ENCODE measurements at regions not wholly inside any gene's neighbourhood (a gene's known extent, or its start where the extent isn't known, plus 50 kb on each side); places are given as distances from the start of the nearest gene placed in this dataset.
A peak's percentile ranks its signal among the peaks of the same experiment; 100 is the strongest.

DNA sequence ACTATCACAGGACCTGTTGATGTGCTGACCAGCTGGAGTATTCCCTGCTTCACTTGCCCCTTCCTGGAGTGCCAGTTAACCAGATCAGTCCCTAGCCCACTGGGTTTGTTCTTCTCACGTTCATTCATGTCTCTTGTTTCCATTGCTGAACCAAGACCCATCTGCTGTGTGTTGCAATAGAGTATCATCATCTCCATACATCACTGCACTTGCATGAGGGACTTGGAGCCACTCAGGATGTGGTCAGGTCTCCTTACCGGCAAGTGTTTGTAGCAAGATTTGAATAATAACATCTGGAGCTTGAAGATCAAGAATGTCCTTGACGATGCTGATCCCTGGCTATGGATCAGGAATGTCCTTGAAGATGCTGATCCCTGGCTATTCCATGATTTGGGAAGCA lies 358.6 kb downstream of the IRX1 start:
- CTCF ChIA-PET, result interaction anchor here (0.6 kb wide), 1 partner anchor 523 kb away, joined by 3 read pairs; no protein-coding TSS in a partner anchor
- POLR2A ChIA-PET, result no interaction called here
- Histone ChIP-seq H3K9me3 (ENCODE audit: control insufficient read depth, insufficient read depth, low read depth, low read length) (no peaks in the 10 kb centered on the region), H3K4me3 (ENCODE audit: low read depth, low read length) (no peak overlapping the region), H3K4me1 (ENCODE audit: control insufficient read depth, insufficient read depth, low read length) (no peaks in the 10 kb centered on the region), H3K36me3 (ENCODE audit: control insufficient read depth in 2 of 2, insufficient read depth in 1 of 2, low read length in 2 of 2) (no peaks in the 10 kb centered on the region), H3K27ac (ENCODE audit: extremely low read depth, low read depth, low read length) (no peak overlapping the region)
- TF ChIP-seq GLI2 (tag by site-specific recombination; IDR thresholded peaks at IDR 0.05; ENCODE audit: borderline replicate concordance, low read depth) (no peak), ZNF561 (tag by site-specific recombination; IDR thresholded peaks at IDR 0.05; ENCODE audit: borderline replicate concordance) (no peak), ZBTB7A (tag by site-specific recombination; IDR thresholded peaks at IDR 0.05; ENCODE audit: low read depth) (no peak), ZNF140 (tag by site-specific recombination; IDR thresholded peaks at IDR 0.05) (no peak), ZNF510 (tag by site-specific recombination; IDR thresholded peaks at IDR 0.05; ENCODE audit: insufficient replicate concordance) (no peak), ZNF169 (tag by site-specific recombination; IDR thresholded peaks at IDR 0.05) (no peak), ZNF747 (tag by site-specific recombination; IDR thresholded peaks at IDR 0.05) (no peak), KLF1 (tag by site-specific recombination; IDR thresholded peaks at IDR 0.05) (no peak), WT1 (tag by site-specific recombination; IDR thresholded peaks at IDR 0.05) (no peak), ZSCAN23 (tag by site-specific recombination; IDR thresholded peaks at IDR 0.05) (no peak)
- TF ChIP-seq, protein P1, sequence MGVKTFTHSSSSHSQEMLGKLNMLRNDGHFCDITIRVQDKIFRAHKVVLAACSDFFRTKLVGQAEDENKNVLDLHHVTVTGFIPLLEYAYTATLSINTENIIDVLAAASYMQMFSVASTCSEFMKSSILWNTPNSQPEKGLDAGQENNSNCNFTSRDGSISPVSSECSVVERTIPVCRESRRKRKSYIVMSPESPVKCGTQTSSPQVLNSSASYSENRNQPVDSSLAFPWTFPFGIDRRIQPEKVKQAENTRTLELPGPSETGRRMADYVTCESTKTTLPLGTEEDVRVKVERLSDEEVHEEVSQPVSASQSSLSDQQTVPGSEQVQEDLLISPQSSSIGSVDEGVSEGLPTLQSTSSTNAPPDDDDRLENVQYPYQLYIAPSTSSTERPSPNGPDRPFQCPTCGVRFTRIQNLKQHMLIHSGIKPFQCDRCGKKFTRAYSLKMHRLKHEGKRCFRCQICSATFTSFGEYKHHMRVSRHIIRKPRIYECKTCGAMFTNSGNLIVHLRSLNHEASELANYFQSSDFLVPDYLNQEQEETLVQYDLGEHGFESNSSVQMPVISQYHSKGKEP (tag by site-specific recombination; IDR thresholded peaks at IDR 0.05), result no peak

DNA sequence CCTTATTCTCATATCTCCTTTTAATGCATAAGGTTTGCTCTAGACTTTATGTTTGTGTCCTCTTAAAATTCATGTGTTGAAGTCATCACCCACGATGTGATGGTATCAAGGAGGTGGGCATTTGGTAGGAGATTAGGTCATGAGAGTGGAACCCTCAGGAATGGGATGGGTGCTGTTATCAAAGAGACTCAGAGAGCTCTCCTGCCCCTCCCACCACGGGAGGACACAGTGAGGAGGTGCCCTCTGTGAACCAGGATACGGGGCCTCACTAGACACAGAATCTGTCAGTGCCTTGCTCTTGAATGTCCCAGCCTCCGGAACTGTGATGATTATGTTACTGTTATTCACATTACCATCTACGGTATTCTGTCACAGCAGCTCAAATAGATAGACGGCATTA lies 359.0 kb downstream of the IRX1 start:
- CTCF ChIA-PET, result interaction anchor here (0.6 kb wide), 1 partner anchor 524 kb away, joined by 3 read pairs; no protein-coding TSS in a partner anchor
- no peak for TF ChIP-seq ZSCAN30 (tag by site-specific recombination; IDR thresholded peaks at IDR 0.05)
- no peak for TF ChIP-seq ZNF366 (tag by site-specific recombination; conservative IDR thresholded peaks at IDR 0.05)
- TF ChIP-seq ZNF157 (tag by site-specific recombination; IDR thresholded peaks at IDR 0.05), result no peak
- Histone ChIP-seq H3K36me3 (ENCODE audit: control insufficient read depth in 2 of 2, insufficient read depth in 1 of 2, low read length in 2 of 2) (no peaks in the 10 kb centered on the region), H3K4me1 (ENCODE audit: control insufficient read depth, insufficient read depth, low read length) (no peaks in the 10 kb centered on the region), H3K9me3 (ENCODE audit: control insufficient read depth, insufficient read depth, low read depth, low read length) (no peaks in the 10 kb centered on the region), H3K27ac (ENCODE audit: extremely low read depth, low read depth, low read length) (no peak overlapping the region), H3K4me3 (ENCODE audit: low read depth, low read length) (no peak overlapping the region)
- POLR2A ChIA-PET, result no interaction called here

DNA sequence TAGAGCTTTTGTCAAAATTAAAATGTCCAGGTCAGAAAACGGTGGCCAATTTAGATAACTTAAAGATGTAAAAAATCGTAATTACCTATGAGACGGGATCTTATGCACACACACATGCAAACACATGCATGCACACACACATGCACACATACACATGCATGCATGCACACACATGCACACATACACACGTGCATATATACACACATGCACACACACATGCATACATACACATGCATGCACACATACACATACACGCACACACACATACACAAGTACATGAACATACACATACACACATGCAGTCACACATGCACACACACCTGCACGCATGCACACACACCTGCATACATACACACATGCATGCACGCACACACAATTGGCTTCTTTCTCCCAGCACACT lies 362.0 kb downstream of the IRX1 start:
- no peak overlapping the region for H3K4me3 ChIP-seq (ENCODE audit: low read depth, low read length)
- H3K4me1 ChIP-seq (ENCODE audit: control insufficient read depth, insufficient read depth, low read length), result no peaks in the 10 kb centered on the region
- H3K9me3 ChIP-seq (ENCODE audit: control insufficient read depth, insufficient read depth, low read depth, low read length), result no peaks in the 10 kb centered on the region
- H3K36me3 ChIP-seq (ENCODE audit: control insufficient read depth in 2 of 2, insufficient read depth in 1 of 2, low read length in 2 of 2), result no peaks in the 10 kb centered on the region
- ChIA-PET CTCF (no interaction called here), POLR2A (no interaction called here)
- TF ChIP-seq, protein P2, sequence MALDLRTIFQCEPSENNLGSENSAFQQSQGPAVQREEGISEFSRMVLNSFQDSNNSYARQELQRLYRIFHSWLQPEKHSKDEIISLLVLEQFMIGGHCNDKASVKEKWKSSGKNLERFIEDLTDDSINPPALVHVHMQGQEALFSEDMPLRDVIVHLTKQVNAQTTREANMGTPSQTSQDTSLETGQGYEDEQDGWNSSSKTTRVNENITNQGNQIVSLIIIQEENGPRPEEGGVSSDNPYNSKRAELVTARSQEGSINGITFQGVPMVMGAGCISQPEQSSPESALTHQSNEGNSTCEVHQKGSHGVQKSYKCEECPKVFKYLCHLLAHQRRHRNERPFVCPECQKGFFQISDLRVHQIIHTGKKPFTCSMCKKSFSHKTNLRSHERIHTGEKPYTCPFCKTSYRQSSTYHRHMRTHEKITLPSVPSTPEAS (tag by site-specific recombination; IDR thresholded peaks at IDR 0.05), result 0 out of 2 replicates have a peak, but pooled peaks have one; percentile 13
- TF ChIP-seq ZNF175 (tag by site-specific recombination; IDR thresholded peaks at IDR 0.05) (no peak), ZBTB7A (tag by site-specific recombination; IDR thresholded peaks at IDR 0.05; ENCODE audit: low read depth) (no peak)
- H3K27ac ChIP-seq (ENCODE audit: extremely low read depth, low read depth, low read length), result no peak overlapping the region

DNA sequence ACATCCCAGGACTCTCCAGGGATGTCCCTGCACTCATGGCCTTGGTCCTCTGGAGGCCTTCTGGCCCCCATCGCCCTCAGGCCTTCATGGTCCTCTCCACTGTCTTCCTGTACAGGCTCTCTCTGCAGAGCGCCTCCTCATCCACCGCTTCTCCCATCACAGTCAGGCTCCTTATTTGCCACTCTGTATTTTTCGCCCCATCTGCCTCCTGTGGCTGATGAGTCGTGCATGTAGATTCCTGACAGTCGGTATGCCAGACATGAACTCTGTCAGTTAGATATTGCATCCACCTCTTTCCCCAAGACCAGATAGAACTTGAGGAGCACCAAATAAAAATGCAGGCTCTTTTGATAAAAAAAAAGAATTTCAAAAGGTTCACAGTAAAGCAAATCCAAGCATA lies 362.8 kb downstream of the IRX1 start:
- no peak overlapping the region for H3K4me3 ChIP-seq (ENCODE audit: low read depth, low read length)
- H3K4me1 ChIP-seq (ENCODE audit: control insufficient read depth, insufficient read depth, low read length), result no peaks in the 10 kb centered on the region
- ChIA-PET POLR2A (no interaction called here), CTCF (no interaction called here)
- H3K27ac ChIP-seq (ENCODE audit: extremely low read depth, low read depth, low read length), result no peak overlapping the region
- H3K36me3 ChIP-seq (ENCODE audit: control insufficient read depth in 2 of 2, insufficient read depth in 1 of 2, low read length in 2 of 2), result no peaks in the 10 kb centered on the region
- H3K9me3 ChIP-seq (ENCODE audit: control insufficient read depth, insufficient read depth, low read depth, low read length), result no peaks in the 10 kb centered on the region
- no peak for TF ChIP-seq ZNF174 (tag by site-specific recombination; IDR thresholded peaks at IDR 0.05)
- TF ChIP-seq ZNF132 (tag by site-specific recombination; IDR thresholded peaks at IDR 0.05; ENCODE audit: borderline replicate concordance), result no peak
- TF ChIP-seq, protein P3, sequence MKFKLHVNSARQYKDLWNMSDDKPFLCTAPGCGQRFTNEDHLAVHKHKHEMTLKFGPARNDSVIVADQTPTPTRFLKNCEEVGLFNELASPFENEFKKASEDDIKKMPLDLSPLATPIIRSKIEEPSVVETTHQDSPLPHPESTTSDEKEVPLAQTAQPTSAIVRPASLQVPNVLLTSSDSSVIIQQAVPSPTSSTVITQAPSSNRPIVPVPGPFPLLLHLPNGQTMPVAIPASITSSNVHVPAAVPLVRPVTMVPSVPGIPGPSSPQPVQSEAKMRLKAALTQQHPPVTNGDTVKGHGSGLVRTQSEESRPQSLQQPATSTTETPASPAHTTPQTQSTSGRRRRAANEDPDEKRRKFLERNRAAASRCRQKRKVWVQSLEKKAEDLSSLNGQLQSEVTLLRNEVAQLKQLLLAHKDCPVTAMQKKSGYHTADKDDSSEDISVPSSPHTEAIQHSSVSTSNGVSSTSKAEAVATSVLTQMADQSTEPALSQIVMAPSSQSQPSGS (tag by site-specific recombination; IDR thresholded peaks at IDR 0.05; ENCODE audit: low read depth), result no peak
- no peak for TF ChIP-seq ZNF623 (tag by site-specific recombination; IDR thresholded peaks at IDR 0.05)
- TF ChIP-seq ZNF138 (tag by site-specific recombination; IDR thresholded peaks at IDR 0.05; ENCODE audit: borderline replicate concordance), result no peak
- no peak for TF ChIP-seq ZNF157 (tag by site-specific recombination; IDR thresholded peaks at IDR 0.05)
- TF ChIP-seq ZFHX2 (tag by site-specific recombination; conservative IDR thresholded peaks at IDR 0.05), result no peak
- no peak for TF ChIP-seq ZNF747 (tag by site-specific recombination; IDR thresholded peaks at IDR 0.05)
- no peak for TF ChIP-seq ZNF292 (tag by site-specific recombination; IDR thresholded peaks at IDR 0.05; ENCODE audit: borderline replicate concordance, low read depth)
- TF ChIP-seq SCRT1 (tag by site-specific recombination; IDR thresholded peaks at IDR 0.05; ENCODE audit: borderline replicate concordance), result no peak
- TF ChIP-seq HOXD13 (CRISPR knock-in tag; IDR thresholded peaks at IDR 0.05; ENCODE audit: borderline replicate concordance), result no peak
